CD4-positive, alpha-beta T cell treated with Interleukin-4 for 4 hours (primary cell): ENCODE measurements at regions not wholly inside any gene's neighbourhood (a gene's known extent, or its start where the extent isn't known, plus 50 kb on each side); places are given as distances from the start of the nearest gene placed in this dataset.

Source experiments
- DNase-seq: peaks from one replicate; pipeline ENCODE4 v3.0.0-alpha.2; 2020

DNA sequence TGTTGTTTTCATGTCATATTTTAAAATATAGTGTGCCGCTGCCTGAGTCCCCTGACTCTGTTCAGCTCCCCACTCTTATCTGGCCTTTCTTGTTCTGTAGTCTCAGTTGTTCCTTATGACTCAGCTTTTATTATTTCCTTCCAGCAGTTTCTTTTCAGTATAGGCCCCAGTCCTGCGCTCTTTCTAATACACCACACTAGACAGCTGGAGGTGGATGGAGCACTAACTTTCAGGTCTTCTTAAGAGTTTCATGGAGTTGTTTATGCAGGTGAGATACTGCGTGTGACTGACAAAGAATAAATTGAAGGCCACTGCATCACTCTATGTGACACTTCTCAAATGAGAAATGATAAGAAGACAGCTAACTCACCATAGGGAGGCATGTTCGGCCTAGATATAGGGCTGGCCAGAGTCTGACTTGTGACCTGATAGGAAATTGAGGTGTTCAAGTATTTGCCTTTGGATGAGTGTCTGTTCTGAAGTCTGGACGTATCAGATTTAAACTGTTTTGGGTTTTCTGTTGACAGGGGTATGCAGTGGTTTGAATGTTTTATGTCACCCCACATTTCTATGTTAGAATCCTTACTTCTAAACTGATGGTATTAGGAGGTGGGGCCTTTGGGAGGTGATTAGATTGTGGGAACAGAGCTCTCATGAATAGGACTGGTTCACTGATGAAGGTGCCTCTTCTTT, 60.8 kb upstream of the CLMN start:
- no peak for DNase-seq

GRCh38 chr14:95379634-95380033, 59.9 kb upstream of the CLMN start:
- DNase-seq, result no peak

DNA sequence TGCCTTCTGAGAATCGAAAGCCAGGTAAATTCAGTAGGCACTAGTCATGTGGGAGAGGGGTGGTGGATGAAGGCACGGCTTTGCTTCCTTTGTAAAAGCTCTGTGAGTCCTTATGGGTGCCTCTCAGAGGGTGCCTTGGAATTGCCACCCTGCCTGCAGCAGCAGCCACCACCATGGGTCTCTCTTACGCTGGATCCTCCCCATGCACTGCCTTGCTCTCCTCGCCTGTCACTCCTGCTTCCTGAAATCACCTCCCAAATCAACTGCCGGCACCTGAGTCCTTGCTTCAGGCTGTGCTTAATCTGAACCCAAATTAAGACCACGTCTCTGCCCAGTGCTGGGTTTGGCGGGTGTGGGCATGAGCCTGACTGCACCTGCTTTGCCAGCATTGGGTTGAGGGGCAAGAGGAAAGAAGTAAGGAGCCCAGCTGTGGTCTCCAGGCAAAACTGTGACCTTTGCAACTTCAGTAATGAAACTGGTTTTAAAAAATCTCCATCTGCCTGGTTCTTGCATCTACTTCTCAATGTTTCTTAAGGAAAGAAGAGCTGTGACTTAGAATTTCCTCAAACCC, 55.9 kb upstream of the CLMN start:
- DNase-seq, result no peak

DNA sequence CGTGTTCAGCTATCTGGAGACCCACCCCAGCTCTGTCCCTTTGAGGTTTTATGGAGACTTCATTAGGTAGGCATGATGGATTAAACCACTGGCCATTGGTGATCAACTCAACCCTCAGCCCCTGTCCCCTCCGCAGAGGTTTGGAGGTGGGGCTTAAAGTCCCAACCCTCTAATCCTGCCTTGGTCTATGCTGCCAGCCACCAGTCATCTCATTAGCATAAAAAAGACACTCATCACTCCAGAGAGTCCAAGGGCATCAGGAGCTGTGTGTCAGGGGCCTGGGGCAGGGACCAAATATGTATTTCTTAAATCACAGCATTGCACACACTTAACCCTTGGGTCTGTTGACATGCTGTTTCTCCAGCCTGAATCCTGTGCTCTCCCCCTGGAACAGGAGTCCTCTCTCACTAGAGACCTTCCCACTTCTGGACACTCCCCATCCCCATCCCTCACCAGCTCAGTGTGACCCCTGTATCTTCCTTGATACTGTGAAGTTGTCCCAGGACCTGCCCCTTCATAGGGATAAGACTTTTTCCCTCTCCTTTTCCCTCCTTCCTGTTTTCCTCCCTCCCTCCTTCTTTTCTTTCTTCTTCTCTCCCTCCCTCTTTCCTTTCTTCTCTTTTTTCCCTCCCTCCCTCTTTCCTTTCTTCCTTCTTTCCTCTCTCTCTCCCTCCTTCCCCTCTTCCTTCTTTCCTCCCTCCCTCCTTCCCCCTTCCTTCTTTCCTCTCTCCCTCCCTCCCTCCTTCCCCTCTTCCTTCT, 54.7 kb upstream of the CLMN start:
- DNase-seq, result no peak

- no peak for DNase-seq
These were observed 50.4 kb upstream of the CLMN start for GRCh38 chr14:95370076-95370475.
